NCI-H345 treated with DMSO at 0.1 percent for 48 hours (cell line): ENCODE measurements at regions not wholly inside any gene's neighbourhood (a gene's known extent, or its start where the extent isn't known, plus 50 kb on each side); places are given as distances from the start of the nearest gene placed in this dataset.
"Not testable (repeated sequence)": the region's sequence is repeated elsewhere in the genome, so short reads cannot be mapped to it uniquely, and the experiment has no call there.

Experiments used
- DNase-seq: peaks from one replicate; lab custom pipeline; 2025; ENCODE audit not compliant: unreplicated experiment; lab: John Stamatoyannopoulos, UW

DNA sequence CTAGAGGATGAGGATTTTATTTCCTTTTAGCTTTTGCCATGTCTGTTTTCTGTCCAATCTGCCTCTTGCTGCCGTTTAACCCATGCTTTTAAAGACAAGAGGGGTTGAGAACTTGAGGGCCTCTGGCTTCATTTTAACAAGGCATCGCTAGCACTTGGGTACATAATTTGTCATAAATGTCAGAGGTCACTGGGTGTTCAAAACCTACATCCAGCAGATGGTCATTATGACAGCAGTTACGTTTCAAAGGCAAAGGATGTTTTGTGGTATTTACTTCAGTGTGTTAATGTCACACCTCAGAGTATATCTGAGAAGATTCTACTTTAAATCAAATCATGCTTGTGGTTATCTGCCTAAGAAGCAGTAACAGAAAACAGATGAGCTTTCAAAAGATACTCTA, 918.3 kb downstream of the NR2F1-AS1 start:
- no peak for DNase-seq

DNA sequence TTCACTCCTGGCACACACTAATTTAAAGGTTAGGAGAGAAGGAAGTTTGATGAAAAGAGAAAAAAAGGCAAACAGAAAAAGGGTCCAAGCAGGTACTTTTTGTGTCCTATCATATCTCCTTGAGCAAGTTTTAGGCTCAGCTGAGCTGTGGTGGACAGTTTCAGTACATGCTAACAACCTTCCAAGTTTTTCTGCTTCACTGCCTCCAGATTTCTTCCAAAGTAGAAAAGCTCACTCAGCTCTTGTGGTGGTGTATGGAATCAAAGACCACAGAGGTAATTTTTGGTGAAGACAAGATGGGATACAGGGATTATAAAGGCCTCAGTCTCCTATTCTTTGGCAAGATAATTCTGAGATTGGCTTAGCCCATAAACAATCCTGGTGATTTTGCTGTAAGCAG, 921.8 kb downstream of the NR2F1-AS1 start:
- no peak for DNase-seq

DNA sequence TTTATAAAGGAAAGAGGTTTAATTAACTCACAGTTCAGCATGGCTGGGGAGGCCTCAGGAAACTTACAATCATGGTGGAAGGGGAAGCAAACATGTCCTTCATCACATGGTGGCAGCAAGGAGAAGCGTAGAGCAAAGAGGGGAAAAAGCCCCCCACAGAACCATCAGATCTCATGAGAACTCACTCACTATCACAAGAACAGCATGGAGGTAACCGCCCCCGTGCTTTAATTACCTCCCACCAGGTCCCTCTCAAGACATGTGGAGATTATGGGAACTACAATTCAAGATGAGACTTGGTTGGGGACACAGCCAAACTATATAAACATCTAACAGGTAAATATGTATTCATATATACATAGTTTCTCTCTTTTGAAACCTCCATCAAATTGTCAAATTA, 926.4 kb downstream of the NR2F1-AS1 start:
- DNase-seq: not testable (repeated sequence)

DNA sequence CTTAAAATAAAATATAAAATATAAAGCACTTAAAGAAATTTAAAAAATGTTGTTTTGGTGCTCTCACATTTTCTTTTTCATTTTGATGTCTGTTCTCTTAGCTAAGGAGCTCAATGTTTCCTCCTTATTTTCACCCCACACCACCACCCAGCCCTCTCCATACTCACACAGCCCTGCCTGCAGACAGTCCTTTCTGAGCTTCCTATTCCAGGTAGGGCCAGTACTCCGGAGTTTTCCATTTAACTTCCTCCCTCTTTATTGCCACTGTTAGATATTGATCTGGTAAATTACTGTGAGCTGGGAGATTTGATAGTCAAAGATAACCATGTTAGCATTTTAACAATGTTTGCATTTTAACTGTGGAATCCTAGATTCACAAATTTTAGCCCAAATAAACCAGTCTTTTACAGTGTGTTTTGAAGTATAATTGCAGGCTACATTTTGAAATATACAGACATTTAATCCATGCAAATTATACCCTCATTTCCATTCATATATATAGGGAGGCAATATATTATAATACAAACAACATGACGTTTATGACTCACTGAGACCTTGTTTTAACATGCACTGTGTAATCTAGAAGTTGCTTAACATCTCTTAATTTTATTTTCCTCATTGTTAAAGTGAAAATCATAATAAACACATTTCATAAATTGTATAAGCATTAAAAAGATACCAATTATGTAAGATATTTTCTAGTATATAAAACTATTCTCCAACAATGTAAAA, 927.1 kb downstream of the NR2F1-AS1 start:
- DNase-seq: no peak

DNA sequence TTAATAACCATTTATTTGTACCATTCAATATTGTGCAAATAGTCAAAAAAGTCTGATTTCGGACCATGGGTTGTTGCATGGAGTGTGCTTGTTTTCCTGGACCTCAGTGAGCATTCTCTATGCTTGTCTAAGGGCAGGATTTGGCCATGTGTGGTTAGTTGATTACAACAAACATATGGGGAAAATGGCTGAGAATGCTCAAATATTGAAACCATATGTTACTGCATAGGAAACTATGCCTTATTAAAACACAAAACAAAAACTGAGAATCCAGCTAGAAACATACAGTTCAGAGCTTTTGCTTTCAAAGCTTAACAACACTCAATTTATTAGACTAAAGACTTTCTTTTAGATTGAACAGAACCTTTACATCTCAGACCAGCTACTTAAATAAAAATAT, 928.3 kb downstream of the NR2F1-AS1 start:
- DNase-seq: no peak

DNA sequence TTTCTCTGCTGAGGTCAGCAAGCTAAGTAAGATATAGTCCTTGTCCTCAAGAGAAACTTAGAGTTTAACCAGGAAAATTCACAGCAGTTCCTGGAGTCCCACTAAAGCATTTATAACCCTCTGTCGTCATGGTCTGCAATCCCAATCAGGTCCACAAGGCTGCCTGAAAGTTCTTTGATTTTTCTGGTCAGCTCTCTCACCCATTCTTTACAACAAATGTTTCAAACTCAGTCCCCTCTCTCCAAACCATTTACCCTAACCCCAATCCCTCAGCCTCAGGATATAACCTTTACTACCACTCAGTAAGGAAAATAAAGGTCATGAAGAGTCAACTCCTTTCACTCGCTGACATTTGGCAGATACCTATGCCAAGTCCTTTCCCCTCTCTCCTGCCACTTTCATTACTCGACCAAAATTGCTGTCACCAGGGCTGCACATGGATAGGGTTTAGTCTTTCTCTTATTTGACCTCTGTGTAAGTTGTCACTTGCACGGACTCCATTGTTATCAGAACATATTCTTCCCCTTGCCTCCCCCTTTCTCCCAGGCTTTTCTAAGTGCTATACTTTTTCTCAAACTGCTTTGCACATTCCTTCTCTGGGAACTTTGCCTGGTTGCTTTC, 936.6 kb downstream of the NR2F1-AS1 start:
- no peak for DNase-seq

DNA sequence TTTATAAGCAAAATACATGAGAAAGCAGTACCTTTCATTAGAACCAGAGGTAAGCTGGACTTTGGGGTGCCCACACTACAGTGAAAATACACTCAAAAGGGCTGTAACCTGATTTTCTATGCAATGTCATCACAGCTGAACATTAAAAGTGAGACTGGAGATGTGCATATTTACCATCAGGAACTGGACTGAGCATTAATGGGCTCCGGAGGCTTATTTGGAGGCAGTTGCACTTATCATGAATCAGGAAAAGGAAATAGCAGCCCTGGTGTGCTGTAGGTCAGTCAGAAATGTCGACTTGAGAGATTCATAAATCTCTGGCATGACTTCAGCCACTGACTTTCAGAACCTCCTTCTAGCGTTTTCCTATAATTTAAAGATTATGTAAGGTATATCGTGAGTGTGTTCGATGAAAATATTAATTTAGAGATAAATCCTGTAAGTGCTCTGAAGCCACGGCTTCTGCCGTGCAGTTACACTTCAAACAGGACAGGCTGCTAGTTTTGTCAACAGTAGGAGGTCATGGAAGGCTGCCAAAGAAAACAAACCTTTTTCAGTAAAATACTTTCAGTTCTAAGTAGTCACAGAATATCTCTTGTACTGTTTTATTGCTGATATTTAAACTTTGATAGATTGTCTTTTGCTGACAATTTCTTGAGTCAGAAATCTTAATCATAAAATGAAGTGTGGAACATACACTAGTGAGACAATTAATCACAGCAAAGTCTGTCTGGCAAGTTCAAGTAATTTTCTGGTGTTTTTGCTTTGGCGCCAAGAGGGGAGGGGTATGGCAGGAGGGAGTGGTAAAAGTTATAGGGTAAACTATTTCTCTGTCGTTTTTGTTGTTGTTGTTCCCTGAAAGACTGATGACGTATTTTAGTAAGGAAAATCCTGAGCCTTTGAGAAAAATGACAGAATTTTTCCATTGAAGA, 939.7 kb downstream of the NR2F1-AS1 start:
- DNase-seq: peak; percentile 57

DNA sequence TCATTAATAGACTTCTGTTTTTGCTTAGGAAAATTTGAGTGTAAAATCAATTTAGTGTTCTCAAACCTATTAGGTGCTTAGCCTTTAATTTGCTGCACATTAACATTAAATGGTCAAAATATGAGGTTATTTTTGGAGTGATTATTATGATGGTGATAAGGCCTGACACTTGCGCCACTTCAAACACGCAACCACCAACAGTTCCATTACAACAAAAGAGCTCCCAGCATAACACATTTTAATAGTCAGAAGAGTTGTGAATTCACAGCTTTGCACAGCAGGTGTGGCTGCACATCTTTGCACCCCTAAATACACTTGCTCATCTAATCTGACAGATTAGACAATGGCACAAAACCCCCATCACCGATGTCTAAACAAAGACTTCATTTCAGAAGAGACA, 940.7 kb downstream of the NR2F1-AS1 start:
- DNase-seq: no peak

DNA sequence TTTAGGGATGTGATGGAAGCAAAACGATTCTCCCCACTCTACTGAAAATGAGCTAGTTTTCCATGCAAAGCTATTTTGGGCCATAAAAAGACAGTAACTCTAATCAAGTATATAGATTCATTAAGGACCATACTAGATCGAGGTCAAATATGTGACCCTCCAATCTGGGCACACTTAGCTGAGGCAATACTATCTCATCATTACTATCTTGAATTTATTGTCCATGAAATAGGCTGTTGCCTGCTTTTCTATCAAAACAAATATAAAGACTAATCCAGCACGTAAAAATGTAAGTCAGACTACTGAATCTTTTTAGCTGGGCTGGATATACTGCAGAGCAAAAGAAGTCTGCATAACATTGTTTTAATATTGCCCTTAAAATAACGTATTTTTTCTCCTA, 943.1 kb downstream of the NR2F1-AS1 start:
- no peak for DNase-seq

DNA sequence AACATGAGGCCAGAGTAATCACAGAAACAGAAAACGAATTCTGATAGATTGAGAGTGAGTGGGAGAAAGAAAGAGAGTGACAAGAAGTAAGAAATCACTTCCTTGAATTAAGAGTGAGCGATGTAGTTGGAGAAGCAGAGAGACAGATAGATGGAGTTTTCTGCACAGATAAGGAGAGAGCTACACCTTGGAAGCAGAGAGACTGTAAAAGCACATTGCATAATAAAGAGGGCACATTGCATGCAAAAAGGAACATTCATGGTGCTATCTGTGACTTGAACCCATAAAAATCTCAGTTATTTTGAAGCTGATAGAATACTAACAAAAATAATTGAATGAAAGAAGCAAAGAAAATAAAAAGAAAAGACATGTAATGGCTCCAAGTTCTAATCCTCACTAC, 943.8 kb downstream of the NR2F1-AS1 start:
- DNase-seq: no peak

DNA sequence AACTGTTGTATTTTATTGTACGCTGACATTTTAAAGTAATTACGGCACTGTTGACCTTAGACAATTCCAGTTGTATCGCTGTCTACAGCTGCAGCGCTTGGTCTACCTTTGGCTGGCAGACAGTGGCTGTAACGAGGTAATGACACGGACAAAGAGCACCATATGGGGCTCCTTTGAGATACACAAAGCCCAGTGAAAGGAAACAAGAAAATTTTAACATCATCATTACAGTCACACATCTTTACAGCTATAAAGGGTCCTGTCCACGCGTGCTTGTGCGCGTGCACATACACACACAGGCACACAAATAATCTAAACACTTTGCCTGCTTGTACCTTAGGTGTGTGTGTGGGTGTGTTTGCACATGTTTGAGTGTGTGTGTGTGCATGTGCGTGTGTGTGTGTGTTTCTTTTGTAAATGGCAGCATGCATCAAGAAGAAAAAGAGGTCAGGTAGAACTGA, 946.0 kb downstream of the NR2F1-AS1 start:
- peak; percentile 23 for DNase-seq

DNA sequence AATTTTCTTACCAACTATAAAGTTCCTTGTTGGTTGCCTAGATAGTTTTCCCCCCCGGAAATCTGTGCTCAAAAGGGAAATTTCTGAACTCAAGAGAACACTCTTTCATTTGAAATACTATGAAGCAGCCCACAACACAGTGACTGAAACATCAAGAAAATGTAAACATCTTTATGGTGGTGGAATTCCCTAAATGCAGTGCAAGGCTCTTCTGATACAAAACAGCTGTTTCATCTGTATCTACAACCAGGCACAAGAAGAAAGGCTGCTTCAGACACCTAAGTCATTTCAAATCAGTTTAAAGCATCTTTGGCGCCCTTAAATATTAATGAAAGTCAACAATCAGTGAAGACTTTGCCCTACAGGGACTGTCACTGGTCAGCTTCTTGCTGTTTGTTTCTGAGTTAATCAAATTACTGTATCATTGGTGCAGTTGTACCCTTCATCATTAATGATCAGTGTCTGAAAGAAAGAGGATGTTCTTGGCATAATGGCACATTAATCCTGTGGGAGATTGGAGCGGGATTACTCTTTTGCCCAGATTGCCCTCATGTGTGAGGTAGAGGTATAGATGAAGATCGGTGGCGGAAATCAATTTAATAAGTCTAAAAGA, 947.0 kb downstream of the NR2F1-AS1 start:
- no peak for DNase-seq

DNA sequence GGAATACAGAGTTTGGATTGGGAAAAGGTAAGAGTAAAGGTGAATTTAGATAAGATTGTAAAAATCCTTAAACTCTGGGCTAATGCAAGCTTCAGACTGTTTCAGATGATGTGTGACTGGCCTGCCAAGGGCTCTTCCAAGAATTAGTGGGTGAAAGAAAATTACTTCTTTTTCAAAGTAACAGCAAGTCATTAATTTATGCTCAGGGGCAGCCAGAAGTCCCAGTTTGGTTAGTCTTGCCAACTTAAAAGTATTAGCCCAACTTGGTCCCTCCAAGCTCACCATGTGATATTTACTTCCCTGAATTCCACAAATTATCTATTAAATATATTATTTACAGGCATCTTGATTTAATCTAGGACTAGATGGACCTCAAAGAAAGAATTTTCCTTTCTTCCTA, 947.8 kb downstream of the NR2F1-AS1 start:
- DNase-seq: no peak

DNA sequence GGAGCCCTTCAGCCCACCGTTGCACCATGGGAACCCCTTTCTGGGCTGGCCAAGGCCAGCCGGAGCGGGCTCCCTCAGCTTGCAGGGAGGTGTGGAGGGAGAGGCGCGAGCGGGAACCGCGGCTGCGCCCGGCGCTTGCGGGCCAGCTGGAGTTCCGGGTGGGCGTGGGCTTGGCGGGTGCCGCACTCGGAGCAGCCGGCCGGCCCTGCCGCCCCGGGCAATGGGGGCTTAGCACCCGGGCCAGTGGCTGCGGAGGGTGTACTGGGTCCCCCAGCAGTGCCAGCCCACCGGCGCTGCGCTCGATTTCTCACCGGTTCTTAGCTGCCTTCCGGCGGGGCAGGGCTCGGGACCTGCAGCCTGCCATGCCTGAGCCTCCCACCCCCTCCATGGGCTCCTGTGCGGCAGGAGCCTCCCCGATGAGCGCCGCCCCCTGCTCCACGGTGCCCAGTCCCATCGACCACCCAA, 949.8 kb downstream of the NR2F1-AS1 start:
- DNase-seq: not testable (repeated sequence)

DNA sequence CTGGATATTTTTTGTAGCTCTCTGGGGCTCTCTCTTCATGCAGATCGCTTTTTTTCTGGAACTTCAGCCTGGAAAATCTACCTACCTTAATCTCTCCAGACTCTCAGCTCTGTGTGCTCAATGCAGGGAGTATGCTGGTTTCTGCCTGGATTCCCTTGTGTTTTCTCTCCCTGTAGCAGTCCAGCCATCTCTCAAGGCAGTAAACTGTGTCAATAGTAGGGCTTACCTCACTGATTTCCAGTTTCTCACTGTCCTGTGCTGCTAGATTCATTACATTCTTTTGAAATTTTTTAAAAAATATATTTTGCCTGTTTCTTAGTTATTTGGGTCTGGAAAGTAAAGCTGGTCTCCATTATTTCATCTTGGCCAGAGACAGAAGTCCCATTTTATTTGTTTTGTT, 951.4 kb downstream of the NR2F1-AS1 start:
- no peak for DNase-seq

DNA sequence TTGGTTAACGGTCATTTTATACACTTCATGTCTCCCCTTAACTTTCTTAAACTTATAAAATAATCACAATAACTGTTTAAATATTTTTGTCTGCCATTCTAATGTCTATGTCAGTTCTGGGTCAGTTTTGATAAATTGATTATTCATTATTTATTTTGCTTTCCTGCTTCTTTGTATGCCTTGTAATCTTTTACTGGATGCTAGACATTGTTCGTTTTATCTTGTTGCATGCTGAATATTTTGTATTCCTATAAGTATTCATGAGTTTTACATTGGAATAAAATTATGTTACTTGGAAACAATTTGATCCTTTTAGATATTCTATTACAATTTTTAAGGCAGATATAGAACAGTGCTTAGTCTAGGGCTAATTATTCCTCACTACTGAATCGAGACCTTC, 952.0 kb downstream of the NR2F1-AS1 start:
- DNase-seq: no peak

DNA sequence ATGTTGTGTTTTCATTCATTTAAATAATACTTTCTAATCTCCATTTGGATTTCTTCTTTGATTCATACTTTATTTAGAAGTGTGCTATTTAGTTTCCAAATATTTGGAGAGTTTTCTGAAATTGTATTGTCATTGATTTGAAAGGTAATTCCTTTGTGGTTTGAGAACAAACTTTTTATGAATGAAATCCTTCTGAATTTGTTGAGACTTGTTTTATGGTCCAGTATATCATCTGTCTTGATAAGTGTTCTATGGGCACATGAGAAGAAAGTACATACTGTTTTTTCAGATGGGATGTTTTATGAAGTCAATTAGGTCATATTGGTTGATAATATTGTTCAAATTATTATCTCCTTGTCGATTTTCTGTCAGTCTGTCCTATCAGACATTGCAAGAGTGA, 953.8 kb downstream of the NR2F1-AS1 start:
- no peak for DNase-seq

DNA sequence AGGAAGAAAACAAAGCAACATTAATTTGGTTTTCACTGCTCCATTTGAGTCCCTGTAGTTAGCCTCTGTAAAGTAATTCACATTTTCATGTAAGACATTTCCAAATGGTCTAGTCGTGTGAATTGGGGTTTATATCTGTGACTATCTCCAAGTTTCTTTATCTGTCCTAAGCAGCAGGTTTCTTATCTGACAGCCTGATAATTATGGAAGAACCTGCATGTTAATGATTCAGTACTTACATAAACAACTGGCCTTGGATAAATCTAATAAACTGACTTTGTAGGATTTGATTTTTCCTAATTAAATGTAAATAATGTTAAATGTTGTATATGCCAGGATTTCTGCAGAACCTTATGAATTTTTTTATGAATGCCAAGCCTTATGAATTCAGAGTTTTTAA, 964.9 kb downstream of the NR2F1-AS1 start:
- no peak for DNase-seq

DNA sequence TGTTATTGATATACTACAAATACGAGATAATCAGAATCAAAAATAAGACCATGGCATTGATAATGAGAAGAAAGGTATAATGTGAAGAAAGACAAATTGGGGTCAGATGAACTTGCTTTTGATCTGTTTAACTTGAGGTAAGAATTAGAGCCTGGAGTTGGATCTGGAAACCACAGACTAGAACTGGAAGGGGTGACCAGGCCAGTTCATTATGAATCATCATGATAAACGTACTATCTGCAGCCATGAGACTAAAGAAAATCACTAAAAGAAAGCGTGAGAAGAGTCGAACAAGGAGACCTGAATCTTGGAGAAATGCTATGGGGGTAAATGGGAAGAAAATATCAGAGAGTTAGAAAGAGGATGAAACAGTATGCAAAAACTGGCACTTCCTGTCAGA, 967.5 kb downstream of the NR2F1-AS1 start:
- DNase-seq: no peak

DNA sequence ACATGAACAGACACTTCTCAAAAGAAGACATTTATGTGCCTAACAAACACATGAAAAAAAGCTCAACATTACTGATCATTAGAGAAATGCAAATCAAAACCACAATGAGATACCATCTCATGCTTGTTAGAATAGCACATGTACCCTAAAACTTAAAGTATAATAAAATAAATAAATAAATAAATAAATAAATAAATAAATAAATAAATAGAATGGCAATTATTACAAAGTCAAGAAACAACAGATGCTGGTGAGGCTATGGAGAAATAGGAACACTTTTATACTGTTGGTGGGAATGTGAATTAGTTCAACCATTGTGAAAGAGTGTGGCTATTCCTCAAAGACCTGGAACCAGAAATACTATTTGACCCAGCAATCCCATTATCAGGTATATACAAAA, 970.6 kb downstream of the NR2F1-AS1 start:
- DNase-seq: not testable (repeated sequence)

DNA sequence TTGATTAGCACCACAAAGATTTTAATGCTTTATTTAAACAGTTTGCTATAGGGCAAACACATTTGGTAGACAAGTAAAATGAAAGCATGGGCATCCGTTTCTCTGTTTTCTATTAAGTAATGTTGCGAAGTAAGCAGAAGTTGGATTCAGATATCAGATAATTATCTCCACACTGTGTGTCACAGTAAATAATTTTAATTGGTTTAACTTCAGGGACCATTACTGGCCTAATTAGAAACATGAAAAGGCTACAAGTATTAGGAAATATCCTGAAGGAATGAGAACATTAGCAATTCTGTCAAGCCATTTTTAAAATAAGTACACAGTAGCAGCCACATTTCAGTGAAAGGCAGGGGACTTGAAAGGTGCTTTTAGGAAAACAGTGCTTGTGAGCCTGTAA, 975.4 kb downstream of the NR2F1-AS1 start:
- DNase-seq: no peak
